Left lobe of liver (tissue), 2 donors: ENCODE measurements at regions not wholly inside any gene's neighbourhood (a gene's known extent, or its start where the extent isn't known, plus 50 kb on each side); places are given as distances from the start of the nearest gene placed in this dataset.

Experiments used
- ATAC-seq: fragments of 200-7000 bp; cut with Tn5 transposase; one replicate; pipeline ENCODE4 v1.9.1; 2020; ENCODE audit warnings: mild to moderate bottlenecking, moderate library complexity
- DNase-seq: peaks from one replicate; pipeline ENCODE4 v3.0.0-alpha.2; 2020; ENCODE audit warnings: low spot score
- donor health status: DM: no; HTN: no; CAD: no; lungs with moderate emphysema.
- donor health status: DM: no; HTN: yes; CAD: no.

GRCh38 chr7:8931906-8932646 is 498.7 kb downstream of the NXPH1 start:
- no peak for ATAC-seq

GRCh38 chr7:8932751-8933150 is 499.3 kb downstream of the NXPH1 start:
- ATAC-seq, result no peak
- DNase-seq, result no peak

More at GRCh38 chr7:8931906-8932646, 498.7 kb downstream of the NXPH1 start:
- no peak for DNase-seq

GRCh38 chr7:8937204-8937603 is 503.8 kb downstream of the NXPH1 start:
- ATAC-seq, result no peak
- no peak for DNase-seq

GRCh38 chr7:8938044-8938805 is 504.8 kb downstream of the NXPH1 start:
- ATAC-seq (no peak), DNase-seq (no peak)

- ATAC-seq, result no peak
Observed at GRCh38 chr7:8939446-8939845, 506.0 kb downstream of the NXPH1 start.

GRCh38 chr7:8963722-8964121 is 530.3 kb downstream of the NXPH1 start:
- ATAC-seq, result no peak
- DNase-seq, result no peak

More at GRCh38 chr7:8939446-8939845, 506.0 kb downstream of the NXPH1 start:
- DNase-seq, result no peak

GRCh38 chr7:8965177-8965576 is 531.8 kb downstream of the NXPH1 start:
- ATAC-seq (no peak), DNase-seq (no peak)

GRCh38 chr7:8973601-8974000 is 540.2 kb downstream of the NXPH1 start:
- DNase-seq, result no peak
- no peak for ATAC-seq

GRCh38 chr7:8975681-8976080 is 542.3 kb downstream of the NXPH1 start:
- ATAC-seq, result no peak
- no peak for DNase-seq

- no peak for DNase-seq
- ATAC-seq, result no peak
Observed at GRCh38 chr7:8982338-8982992, 549.1 kb downstream of the NXPH1 start.

- DNase-seq (no peak), ATAC-seq (no peak)
Observed at GRCh38 chr7:8985255-8985654, 551.8 kb downstream of the NXPH1 start.

- no peak for ATAC-seq
Observed at GRCh38 chr7:8988267-8988666, 554.9 kb downstream of the NXPH1 start.

GRCh38 chr7:8991159-8991558 is 557.8 kb downstream of the NXPH1 start:
- DNase-seq, result no peak
- ATAC-seq, result no peak

More at GRCh38 chr7:8988267-8988666, 554.9 kb downstream of the NXPH1 start:
- no peak for DNase-seq

GRCh38 chr7:8998762-8999161 is 565.4 kb downstream of the NXPH1 start:
- DNase-seq, result no peak
- no peak for ATAC-seq

GRCh38 chr7:9013940-9014339 is 580.5 kb downstream of the NXPH1 start:
- no peak for DNase-seq
- no peak for ATAC-seq

GRCh38 chr7:9017286-9017685 is 583.9 kb downstream of the NXPH1 start:
- DNase-seq (no peak), ATAC-seq (no peak)

GRCh38 chr7:9022456-9022855 is 589.0 kb downstream of the NXPH1 start:
- ATAC-seq (no peak), DNase-seq (no peak)

GRCh38 chr7:9023675-9024294 is 590.4 kb downstream of the NXPH1 start:
- ATAC-seq, result no peak

GRCh38 chr7:9026121-9026520 is 592.7 kb downstream of the NXPH1 start:
- DNase-seq (no peak), ATAC-seq (no peak)

More at GRCh38 chr7:9023675-9024294, 590.4 kb downstream of the NXPH1 start:
- DNase-seq, result no peak

- no peak for DNase-seq
- ATAC-seq, result no peak
Observed at GRCh38 chr7:9028012-9028411, 594.6 kb downstream of the NXPH1 start.
